A673 (cell line): ENCODE measurements at regions not wholly inside any gene's neighbourhood (a gene's known extent, or its start where the extent isn't known, plus 50 kb on each side); places are given as distances from the start of the nearest gene placed in this dataset.

ENCODE experiments used
- BruUV-seq: library from RNA; stranded (reverse); fragments of 400-500 nt; replicated peaks from 2 replicates; lab custom pipeline; 2021; lab: Mats Ljungman, UMichigan
- CTCF ChIA-PET: fragments of 300-600 bp; sonication (Branson Sonifier 250); formaldehyde crosslinking; loops from one replicate; lab custom pipeline; 2022; ENCODE audit warnings: antibody characterized with exemption; lab: Charles Lee
- POLR2A ChIA-PET: fragments of 300-600 bp; sonication (Branson Sonifier 250); formaldehyde crosslinking; loops from one replicate; lab custom pipeline; 2022; ENCODE audit warnings: antibody characterized with exemption; ENCODE audit not compliant: low non-redundant PET; lab: Charles Lee
- DNase-seq: peaks from one replicate; pipeline ENCODE4 v3.0.0-alpha.2; 2015; ENCODE audit warnings: low spot score
- H3K27ac ChIP-seq: fragments of 200-600 bp; sonication (generic); 2 replicates; pipeline ENCODE4 v1.5.1; 2016; ENCODE audit warnings: mixed run types, low read depth, mild to moderate bottlenecking, mixed read lengths, antibody characterized with exemption, low read length; ENCODE audit not compliant: poor library complexity, severe bottlenecking
- H3K27me3 ChIP-seq: fragments of 200-600 bp; sonication (generic); replicated peaks from 2 replicates; pipeline ENCODE4 v1.6.1; 2017; ENCODE audit warnings: mixed run types, low read depth, mild to moderate bottlenecking, mixed read lengths, antibody characterized with exemption, low read length; ENCODE audit not compliant: insufficient read depth, poor library complexity
- H3K36me3 ChIP-seq: fragments of 200-600 bp; sonication (generic); 2 replicates; pipeline ENCODE4 v1.6.1; 2016; ENCODE audit warnings: mixed run types, mild to moderate bottlenecking, mixed read lengths, antibody characterized with exemption, low read length; ENCODE audit not compliant: insufficient read depth, poor library complexity, severe bottlenecking
- H3K4me1 ChIP-seq: fragments of 200-600 bp; sonication (generic); 2 replicates; pipeline ENCODE4 v1.6.1; 2017; ENCODE audit warnings: mixed run types, mild to moderate bottlenecking, mixed read lengths, antibody characterized with exemption, low read length; ENCODE audit not compliant: insufficient read depth, poor library complexity, severe bottlenecking
- H3K4me3 ChIP-seq: fragments of 200-600 bp; sonication (generic); 2 replicates; pipeline ENCODE4 v1.5.1; 2016; ENCODE audit warnings: low read depth, mixed run types, mild to moderate bottlenecking, mixed read lengths, low read length; ENCODE audit not compliant: poor library complexity, severe bottlenecking
- H3K9me3 ChIP-seq: fragments of 200-600 bp; sonication (generic); 2 replicates; pipeline ENCODE4 v1.6.1; 2016; ENCODE audit warnings: mixed run types, low read depth, mild to moderate bottlenecking, mixed read lengths, antibody characterized with exemption, low read length; ENCODE audit not compliant: poor library complexity, severe bottlenecking
- EZH2 ChIP-seq: fragments of 200-600 bp; sonication (generic); IDR thresholded peaks from 2 replicates; pipeline ENCODE4 v1.6.1; 2017; ENCODE audit warnings: borderline replicate concordance, low read depth, mild to moderate bottlenecking, mixed read lengths, antibody characterized with exemption, low read length; ENCODE audit not compliant: poor library complexity, severe bottlenecking
- intact Hi-C: fragments of 100-400 bp; cut with micrococcal nuclease; formaldehyde crosslinking; loops from one replicate; pipeline ENCODE4 v1.10.0; 2022; ENCODE audit not compliant: unreplicated experiment
- TF ChIP-seq, protein P1 (sequence below): fragments of 300-800, 200-600 bp; sonication (generic); conservative IDR thresholded peaks from 2 replicates; pipeline ENCODE4 v1.5.1; 2017; ENCODE audit warnings: low read depth, mild to moderate bottlenecking, antibody characterized with exemption, low read length, moderate library complexity, mixed read lengths

DNA sequence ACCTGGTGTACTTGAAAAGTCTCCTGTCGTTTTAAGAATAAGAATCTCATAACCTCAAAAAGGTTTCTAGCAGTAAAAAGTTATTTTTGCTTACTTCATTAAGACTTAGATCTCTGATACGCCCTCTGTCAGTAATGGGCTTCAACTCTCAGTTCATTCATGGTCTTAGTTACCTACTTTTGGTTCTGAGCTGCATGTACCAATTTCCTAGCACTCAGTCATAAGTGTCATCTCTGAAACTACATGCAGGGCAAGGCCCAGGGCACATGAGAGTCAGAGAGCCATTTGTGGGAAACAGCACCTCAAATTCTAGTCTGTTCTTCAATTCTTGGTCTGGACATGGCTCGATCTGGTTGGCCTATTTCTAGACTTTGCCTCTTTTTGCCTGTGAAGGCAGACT is 838.4 kb downstream of the FAM181B start:
- CTCF ChIA-PET: no interaction called here
- Histone ChIP-seq H3K36me3 (no peaks in the 10 kb centered on the region), H3K4me3 (no peak overlapping the region), H3K27ac (no peak overlapping the region), H3K27me3 (no peaks in the 10 kb centered on the region), H3K9me3 (no peaks in the 10 kb centered on the region), H3K4me1 (peaks cover 4% of the 10 kb centered on the region)
- no peak for TF ChIP-seq EZH2
- TF ChIP-seq, protein P1, sequence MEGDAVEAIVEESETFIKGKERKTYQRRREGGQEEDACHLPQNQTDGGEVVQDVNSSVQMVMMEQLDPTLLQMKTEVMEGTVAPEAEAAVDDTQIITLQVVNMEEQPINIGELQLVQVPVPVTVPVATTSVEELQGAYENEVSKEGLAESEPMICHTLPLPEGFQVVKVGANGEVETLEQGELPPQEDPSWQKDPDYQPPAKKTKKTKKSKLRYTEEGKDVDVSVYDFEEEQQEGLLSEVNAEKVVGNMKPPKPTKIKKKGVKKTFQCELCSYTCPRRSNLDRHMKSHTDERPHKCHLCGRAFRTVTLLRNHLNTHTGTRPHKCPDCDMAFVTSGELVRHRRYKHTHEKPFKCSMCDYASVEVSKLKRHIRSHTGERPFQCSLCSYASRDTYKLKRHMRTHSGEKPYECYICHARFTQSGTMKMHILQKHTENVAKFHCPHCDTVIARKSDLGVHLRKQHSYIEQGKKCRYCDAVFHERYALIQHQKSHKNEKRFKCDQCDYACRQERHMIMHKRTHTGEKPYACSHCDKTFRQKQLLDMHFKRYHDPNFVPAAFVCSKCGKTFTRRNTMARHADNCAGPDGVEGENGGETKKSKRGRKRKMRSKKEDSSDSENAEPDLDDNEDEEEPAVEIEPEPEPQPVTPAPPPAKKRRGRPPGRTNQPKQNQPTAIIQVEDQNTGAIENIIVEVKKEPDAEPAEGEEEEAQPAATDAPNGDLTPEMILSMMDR: no peak
- BruUV-seq: no TSS peak
- POLR2A ChIA-PET: no interaction called here
- no peak for DNase-seq
- intact Hi-C loops: no loop called here

DNA sequence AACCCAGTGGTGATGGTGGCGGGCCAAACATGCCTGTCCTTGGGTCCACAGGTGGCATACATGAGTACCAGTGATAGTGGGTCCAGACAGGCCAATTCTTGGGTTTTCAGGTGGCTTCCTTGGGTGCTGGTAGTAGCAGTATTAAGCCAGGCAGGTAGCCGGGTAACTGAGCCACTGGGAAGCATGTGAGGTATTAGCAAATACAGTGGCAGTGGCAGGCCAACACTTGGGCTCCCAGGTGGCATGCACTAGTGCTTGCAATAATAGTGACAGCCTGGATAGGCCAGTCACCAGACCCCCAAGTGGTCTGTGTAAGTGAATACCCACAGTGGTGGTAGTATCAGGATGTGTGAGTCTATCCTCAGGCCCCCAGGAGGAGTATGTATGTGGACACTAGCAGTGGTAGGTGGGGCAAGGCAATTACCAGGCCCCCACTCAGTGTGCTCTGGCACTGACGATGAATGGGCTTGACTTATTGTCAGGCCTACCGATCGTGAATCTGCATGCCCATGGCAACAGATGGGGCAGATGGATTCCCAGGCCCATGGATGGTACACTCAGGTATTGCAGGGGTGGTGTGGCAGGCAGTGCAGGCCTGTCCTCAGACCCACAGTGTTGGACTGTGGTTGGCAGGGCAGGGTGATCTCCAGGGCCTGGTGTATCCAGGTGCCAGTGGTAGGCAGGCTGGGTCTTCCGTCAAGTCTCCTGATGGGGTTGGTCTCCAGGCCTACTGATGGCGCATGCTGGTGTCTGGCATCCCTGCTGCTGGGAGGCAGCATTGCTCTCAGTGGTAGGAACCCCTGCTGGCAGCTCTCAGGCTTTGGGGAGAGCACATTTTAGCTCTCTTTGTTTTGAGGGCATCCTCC is 840.7 kb downstream of the FAM181B start:
- intact Hi-C loops: no loop called here
- POLR2A ChIA-PET: no interaction called here
- Histone ChIP-seq H3K4me1 (no peaks in the 10 kb centered on the region), H3K27ac (no peak overlapping the region), H3K9me3 (no peaks in the 10 kb centered on the region), H3K4me3 (no peak overlapping the region), H3K27me3 (no peaks in the 10 kb centered on the region), H3K36me3 (no peaks in the 10 kb centered on the region)
- no peak for DNase-seq
- CTCF ChIA-PET: no interaction called here
- no TSS peak for BruUV-seq
- no peak for TF ChIP-seq EZH2
- TF ChIP-seq, protein P1: no peak

DNA sequence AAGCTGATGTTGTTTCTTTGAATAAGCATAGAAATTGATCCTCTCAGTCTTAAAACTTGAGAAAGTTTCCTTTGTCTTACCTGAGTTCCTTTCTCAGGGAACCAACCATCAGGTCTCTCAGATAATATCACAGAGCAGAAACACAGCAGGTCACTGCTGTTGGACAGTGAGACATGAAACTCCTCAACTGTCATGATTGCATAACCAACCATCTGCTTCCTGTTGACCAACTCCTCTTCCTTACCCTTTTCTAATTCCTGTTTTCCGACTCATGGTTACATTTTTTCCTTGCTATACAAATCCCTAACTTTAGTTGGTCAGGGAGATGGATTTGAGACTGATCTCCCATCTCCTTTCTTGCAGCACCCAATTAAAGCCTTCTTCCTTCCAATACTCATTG is 845.3 kb downstream of the FAM181B start:
- DNase-seq: no peak
- Histone ChIP-seq H3K4me1 (no peaks in the 10 kb centered on the region), H3K9me3 (no peaks in the 10 kb centered on the region), H3K27ac (no peak overlapping the region), H3K27me3 (no peaks in the 10 kb centered on the region), H3K36me3 (no peaks in the 10 kb centered on the region), H3K4me3 (no peak overlapping the region)
- intact Hi-C loops: no loop called here
- TF ChIP-seq EZH2: no peak
- TF ChIP-seq, protein P1: no peak
- CTCF ChIA-PET: no interaction called here
- POLR2A ChIA-PET: no interaction called here
- BruUV-seq: no TSS peak
